GM19328 (cell line): ENCODE measurements at regions not wholly inside any gene's neighbourhood (a gene's known extent, or its start where the extent isn't known, plus 50 kb on each side); places are given as distances from the start of the nearest gene placed in this dataset.
A peak's percentile ranks its signal among the peaks of the same experiment; 100 is the strongest.

ENCODE experiments used
- ATAC-seq: cut with Tn5 transposase; IDR thresholded peaks from one replicate; pipeline ENCODE4 v1.9.1; 2021; ENCODE audit warnings: mild to moderate bottlenecking, moderate library complexity; ENCODE audit not compliant: unreplicated experiment

DNA sequence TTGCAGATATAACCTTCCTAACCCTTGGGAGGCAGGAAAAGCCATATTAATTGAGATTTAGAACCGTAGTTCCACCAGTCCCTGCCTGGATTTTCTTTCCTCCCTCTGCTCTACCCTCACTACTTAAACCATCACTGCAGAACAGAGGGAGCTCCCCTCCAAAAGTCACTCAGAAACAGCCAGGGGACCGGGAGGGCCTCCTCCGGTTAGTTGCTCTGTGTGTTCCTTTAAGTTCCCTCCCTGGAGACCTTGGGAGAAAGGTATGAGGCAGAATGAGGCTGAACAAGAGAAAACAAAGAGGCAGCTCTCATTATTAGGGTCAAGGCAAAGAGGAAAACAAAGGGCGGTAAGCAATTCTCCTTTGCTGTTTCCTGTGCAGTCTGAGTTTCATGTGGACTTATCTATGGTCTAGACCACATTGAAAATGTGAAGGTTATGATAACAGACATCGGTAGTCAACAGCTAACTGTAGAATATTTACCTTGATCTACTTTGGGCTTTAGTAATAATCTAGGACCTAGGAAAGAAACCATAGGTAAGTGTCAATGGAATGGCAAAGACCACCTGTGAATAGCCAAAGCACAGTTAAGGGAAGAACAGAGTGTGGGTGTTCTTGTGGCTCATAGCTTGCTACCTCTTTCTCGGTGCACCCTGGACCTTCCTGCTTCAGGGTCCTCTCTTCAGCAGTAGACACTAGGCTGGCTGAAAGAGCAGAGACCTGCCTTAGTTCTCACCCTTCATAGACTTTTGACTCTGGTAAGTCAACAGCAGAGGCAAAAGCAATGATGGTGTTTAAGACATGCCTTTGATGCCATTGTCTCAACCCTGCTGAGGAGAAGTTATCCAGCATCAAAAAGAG is 250.9 kb upstream of the CITED2 start:
- no peak for ATAC-seq

GRCh38 chr6:139623372-139623771 is 248.9 kb upstream of the CITED2 start:
- ATAC-seq: no peak

- ATAC-seq: no peak
Observed at GRCh38 chr6:139613496-139613895, 239.0 kb upstream of the CITED2 start.

DNA sequence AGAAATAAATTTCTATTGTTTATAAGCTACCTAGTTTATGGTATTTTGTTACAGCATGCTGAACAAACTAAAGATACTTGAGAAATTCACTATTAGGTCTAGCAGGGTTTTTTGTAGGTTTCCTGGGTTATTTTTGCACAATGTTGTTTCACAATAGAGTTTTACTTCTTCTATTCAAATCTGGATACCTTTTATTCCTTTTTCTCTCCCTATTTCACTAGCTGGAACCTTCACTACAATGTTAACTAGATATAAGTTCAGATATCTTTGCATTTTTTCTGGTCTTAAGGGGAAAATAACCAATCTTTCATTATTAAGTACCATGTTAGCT is 237.7 kb upstream of the CITED2 start:
- no peak for ATAC-seq

DNA sequence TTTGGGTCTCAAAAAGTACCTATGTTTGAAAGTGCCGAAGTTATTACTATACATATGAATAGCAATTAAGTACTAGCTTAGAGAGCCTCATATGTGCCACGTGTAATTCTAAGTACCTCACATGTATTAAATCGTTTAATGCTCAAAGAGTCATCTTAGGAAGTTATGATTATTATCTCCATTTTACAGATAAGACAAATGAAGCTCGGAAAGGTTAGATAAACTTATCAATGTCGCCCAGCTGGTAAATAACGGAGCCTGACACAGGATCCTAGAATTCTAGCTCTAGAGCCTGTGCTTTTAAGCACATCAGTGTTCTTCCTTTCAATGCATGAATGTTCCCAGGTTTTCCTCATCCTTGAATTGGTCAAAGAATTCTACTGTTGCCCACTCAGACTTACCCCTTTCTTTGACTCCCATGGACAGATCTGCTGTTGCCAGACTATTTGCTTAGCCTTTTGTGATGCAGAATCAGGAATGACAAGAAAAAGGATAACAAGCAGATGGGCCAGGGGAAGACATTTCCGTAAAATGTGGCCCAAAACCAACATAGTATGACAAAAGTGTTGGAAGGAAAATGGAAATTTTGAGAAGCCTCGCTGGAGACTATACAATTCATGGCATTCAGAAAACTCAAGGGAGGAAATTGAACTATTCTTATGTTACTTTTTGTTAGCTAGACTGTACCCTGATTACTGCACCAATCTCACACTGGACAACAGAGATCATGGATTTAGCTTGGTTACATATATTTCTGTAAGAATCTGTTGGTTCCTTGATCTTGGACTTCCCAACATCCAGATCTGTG is 237.1 kb upstream of the CITED2 start:
- no peak for ATAC-seq

DNA sequence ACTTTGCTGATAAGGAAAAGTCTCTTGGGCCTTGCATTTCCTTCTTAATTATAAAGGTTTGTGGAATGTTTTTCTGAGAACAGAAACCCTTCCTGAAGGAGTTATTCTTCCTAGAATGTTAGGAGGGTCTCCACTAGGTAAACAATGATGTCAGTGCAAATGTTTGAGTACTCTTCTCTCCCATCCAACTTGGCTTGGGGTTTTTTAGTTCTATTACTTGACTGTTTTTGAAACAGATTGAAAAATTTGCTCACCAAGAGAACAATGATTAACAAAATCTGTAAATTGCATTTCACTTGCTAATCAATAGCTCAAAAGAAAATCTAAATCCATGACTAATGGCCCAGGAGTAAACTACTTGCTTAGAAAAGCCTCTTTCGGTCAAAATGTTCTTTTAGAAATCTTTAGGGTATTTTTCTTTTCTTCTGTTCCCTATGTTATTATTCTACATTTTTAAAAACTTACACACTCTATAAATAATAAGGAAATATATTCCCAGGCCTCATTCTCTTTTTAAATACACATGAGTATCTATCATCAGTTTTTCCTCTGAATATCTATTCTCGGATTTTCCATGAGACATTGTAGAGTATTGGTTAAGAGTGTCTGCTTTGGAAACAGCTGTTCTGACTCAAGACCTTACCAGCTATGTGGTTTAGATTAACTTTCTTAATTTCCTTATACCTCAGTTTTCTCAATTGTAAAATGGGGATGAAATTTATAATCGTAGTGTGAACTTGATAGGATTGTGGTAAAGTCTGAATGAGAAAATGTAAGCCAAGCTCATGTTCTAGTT is 234.2 kb upstream of the CITED2 start:
- ATAC-seq: no peak

DNA sequence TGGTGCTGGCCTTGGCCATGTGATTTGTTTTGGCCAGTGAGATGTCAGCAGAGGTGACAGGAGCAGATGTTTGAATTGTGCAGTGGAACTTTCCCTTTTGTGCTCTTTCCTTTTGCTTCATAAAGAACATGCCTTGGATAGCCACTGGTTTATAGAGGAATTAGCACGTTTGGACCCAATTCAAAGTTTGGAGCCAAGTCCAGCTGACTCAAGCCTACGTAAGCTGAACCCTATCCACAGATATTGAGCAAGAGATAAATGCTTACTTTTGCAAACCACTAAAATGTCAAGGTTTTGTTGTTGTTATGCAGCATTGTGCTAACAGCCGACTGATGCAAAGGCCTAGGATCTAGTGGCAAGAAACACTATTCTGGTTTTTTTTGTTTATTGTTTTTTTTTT is 230.9 kb upstream of the CITED2 start:
- ATAC-seq: no peak

DNA sequence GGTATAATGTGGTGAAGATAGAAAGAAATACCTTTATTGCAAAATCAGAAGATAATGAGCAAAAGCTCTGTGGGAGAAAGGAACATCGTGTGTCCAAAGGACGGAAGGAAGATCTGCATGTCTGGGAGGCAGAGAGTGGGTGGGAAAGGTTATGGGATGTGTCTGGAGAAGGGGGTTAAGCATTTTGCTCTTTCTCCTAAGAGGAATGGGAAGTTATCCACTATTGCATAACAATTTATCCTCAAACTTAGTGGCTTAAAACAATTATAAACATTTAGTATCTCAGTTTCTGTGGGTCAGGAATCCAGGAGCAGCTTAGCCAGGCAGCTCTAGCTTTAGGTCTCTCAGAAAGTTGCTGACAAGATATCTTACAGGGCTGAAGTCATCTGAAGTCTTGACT is 229.1 kb upstream of the CITED2 start:
- no peak for ATAC-seq

- ATAC-seq: no peak
Observed at GRCh38 chr6:139602577-139602976, 228.1 kb upstream of the CITED2 start.

DNA sequence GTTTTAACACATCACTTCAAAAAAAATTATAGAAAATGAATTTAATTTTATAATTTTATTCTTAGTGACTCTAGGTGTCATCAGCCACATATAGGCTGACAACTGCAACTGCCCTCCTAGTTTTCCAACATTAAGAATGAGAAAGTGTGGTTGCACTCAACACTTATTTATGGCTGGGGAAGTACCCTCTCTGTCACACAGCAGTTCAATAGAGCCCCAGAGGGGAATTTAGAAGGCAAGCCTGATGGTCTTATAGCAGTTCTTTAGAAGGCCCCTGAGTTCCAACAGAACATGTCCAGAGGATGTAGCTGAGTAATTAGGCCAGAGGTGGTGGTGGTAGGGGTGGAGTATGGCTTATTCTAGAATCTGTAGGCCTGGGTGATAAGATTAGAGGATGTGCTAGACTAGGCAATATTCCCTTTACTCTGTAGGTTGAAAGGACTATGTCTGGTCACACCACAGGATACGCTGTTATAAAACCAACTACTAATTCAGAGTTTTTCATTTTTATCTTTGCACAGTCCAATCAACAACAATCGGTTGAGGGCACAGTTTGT is 226.5 kb upstream of the CITED2 start:
- ATAC-seq: peak; percentile 91

DNA sequence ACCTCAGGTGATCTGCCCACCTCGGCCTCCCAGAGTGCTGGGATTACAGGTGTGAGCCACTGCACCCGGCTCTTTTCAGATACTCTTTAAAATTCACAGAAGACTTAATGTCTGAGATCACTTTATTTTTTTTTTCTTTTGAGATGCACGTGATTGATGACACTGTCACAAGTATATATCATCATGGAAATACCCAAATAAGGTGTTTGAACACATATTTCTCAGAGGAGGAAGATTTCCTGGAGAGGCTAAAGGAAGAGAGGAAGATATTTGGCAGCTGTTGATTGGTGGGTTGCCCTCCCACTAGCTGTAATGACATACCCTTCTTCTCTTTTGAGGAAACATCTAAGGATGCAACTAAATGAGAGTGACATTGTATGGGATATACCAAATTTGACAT is 225.9 kb upstream of the CITED2 start:
- peak; percentile 6 for ATAC-seq

DNA sequence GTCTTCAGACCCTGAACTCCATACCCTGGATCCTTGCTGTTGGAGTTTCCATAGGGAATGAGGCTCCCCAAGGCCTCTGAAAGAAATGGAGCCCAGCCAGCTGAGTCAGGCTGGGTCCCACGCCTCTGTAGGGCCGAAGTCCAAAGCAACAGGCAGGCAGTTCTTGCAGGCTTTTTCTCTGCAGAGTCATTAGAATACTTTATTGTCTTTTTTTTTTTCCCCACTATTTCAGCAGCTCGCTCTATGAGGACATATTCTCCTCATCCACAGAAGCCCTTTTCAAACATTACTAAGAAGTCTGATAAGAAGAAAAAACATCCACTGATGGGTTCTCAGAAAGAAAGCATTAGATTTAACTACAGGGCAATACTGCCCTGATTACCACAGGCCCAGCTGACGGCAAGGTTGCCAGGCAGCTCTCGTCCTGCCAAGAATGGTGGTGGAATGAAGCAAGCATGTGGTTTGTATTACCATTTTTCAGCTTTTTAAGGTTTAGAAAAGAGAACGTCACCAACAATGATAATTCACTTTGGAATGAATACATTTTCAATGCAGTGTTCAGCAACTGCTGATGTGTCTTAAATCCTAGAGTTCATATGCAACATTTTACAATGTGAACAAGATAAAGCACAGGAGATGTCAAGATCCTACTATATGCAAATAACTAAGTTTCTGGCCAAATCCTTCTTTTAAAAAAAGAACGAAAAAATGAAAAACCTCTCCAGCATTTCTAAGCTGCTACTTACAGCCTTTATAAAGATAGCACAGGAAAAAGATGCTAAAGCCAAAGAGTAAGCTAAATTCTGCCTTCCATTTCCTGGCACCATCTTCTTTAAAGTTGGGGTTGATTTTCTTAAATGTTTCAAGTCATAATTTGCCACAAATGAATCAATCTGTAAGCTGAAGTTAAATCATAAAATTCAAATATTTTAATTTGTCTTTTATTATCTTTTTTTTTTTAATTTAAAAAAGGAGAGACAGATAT is 223.6 kb upstream of the CITED2 start:
- ATAC-seq: no peak

DNA sequence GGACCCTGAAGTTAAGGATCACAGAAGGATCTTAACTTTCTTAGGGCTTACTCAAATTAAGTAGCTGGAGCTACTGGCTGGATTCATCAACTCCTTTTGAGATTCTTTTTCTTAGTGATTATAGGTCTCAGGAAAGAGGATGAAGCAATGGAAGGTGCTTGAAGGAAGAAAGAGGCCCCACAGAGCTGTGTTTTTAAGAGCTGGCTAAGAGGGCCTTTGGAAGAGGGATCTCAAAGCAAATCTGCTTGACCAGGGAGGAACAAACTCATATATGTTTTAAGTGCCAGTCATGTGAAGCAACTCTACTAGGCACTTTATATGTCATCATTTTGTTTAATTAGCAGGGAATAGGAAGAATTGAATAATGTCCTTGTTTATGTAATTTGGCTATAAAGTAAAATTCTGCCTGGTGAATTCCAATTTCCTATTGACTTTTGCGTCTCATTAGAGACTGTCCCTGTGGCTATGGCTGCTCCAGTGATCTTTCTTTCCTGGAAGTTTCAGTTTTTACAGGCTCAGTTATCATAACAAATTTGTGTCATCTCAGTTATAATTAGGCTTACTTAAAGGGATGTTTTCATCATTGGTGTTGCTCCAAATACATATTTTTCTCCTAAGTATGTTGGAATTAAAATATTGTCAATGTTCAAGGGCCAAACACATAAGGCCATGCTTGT is 222.8 kb upstream of the CITED2 start:
- no peak for ATAC-seq

GRCh38 chr6:139595183-139595582 is 220.7 kb upstream of the CITED2 start:
- no peak for ATAC-seq

GRCh38 chr6:139594333-139594965 is 220.0 kb upstream of the CITED2 start:
- no peak for ATAC-seq

GRCh38 chr6:139593081-139593480 is 218.6 kb upstream of the CITED2 start:
- no peak for ATAC-seq

- ATAC-seq: no peak
Observed at GRCh38 chr6:139592011-139592410, 217.6 kb upstream of the CITED2 start.

- ATAC-seq: no peak
Observed at GRCh38 chr6:139591075-139591865, 216.8 kb upstream of the CITED2 start.
